ENCODE measurements at regions not wholly inside any gene's neighbourhood (a gene's known extent, or its start where the extent isn't known, plus 50 kb on each side); places are given as distances from the start of the nearest gene placed in this dataset.
"Not testable (repeated sequence)": the region's sequence is repeated elsewhere in the genome, so short reads cannot be mapped to it uniquely, and the experiment has no call there.

DNA sequence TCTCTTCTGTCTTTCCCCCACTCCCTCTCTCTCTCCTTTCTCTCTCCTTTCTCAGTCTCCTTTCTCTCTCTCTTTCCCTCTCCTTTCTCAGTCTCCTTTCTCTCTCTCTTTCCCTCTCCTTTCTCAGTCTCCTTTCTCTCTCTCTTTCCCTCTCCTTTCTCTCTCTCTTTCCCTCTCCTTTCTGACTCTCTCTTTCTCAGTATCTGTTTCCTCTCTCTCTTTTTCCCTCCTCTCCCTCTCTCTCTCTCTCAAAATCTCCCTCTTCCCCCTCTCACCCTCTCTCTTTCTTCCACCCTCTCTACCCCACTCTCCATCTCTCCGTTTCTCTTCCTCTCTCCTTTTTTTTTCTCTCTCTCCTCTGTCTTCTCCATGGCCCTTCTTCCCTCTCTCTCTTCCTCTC is 258.8 kb downstream of the ASMT start:
- Mint-ChIP-seq H3K27me3 (ENCODE audit: low read depth) (no peaks in the 10 kb centered on the region), H3K4me3 (no peak overlapping the region), H3K9me3 (no peaks in the 10 kb centered on the region), H3K4me1 (peaks cover 5% of the 10 kb centered on the region), H3K36me3 (ENCODE audit: low read depth) (no peaks in the 10 kb centered on the region), H3K27ac (ENCODE audit: unreplicated experiment) (no peak overlapping the region)
- TF ChIP-seq, protein P1, sequence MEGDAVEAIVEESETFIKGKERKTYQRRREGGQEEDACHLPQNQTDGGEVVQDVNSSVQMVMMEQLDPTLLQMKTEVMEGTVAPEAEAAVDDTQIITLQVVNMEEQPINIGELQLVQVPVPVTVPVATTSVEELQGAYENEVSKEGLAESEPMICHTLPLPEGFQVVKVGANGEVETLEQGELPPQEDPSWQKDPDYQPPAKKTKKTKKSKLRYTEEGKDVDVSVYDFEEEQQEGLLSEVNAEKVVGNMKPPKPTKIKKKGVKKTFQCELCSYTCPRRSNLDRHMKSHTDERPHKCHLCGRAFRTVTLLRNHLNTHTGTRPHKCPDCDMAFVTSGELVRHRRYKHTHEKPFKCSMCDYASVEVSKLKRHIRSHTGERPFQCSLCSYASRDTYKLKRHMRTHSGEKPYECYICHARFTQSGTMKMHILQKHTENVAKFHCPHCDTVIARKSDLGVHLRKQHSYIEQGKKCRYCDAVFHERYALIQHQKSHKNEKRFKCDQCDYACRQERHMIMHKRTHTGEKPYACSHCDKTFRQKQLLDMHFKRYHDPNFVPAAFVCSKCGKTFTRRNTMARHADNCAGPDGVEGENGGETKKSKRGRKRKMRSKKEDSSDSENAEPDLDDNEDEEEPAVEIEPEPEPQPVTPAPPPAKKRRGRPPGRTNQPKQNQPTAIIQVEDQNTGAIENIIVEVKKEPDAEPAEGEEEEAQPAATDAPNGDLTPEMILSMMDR (conservative IDR thresholded peaks at IDR 0.05), result no peak
- DNase-seq (ENCODE audit: low read depth, low spot score), result no peak

DNA sequence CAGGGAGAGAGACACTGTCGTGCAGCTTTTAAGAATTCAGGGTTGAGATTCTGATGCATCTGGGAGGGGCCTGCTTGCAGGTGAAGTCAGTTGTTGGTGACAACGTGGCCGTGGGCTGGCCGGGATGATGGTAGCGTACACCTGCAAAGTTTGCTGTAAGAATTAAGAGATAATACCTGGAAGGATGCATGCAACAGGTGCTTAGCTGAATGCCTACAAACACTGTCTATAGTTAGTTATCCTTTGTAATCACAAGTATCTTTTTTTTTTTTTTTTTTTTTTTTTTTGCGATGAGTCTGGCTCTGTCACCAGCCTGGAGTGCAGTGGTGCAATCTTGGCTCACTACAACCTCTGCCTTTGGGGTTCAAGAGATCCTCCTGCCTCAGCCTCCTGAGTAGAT is 259.6 kb downstream of the ASMT start:
- peaks cover 5% of the 10 kb centered on the region for H3K4me1 Mint-ChIP-seq
- no peak overlapping the region for H3K4me3 Mint-ChIP-seq
- TF ChIP-seq, protein P1 (conservative IDR thresholded peaks at IDR 0.05), result no peak
- no peak for DNase-seq (ENCODE audit: low read depth, low spot score)
- no peak overlapping the region for H3K27ac Mint-ChIP-seq (ENCODE audit: unreplicated experiment)
- peaks cover 2% of the 10 kb centered on the region for H3K9me3 Mint-ChIP-seq
- no peaks in the 10 kb centered on the region for H3K27me3 Mint-ChIP-seq (ENCODE audit: low read depth)
- peaks cover under 1% of the 10 kb centered on the region for H3K36me3 Mint-ChIP-seq (ENCODE audit: low read depth)

DNA sequence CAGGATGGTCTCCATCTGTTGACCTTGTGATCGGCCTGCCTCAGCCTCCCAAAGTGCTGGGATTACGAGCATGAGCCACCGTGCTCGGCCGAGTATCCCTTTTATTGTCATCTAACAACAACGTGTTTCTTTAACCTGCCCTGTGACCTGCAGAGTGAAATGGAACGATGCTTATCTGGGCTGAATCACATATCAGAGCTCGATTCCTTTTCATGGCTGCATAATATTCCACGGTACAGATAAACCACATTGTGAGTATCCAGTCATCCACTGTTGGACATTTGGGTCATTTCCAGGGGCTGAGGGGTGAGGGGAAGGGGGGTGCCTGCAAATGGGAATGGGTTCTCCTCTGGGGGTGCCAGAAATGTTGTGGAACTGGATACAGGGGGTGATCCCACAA is 260.0 kb downstream of the ASMT start:
- TF ChIP-seq, protein P1 (conservative IDR thresholded peaks at IDR 0.05), result no peak
- peaks cover 5% of the 10 kb centered on the region for H3K4me1 Mint-ChIP-seq
- H3K27ac Mint-ChIP-seq (ENCODE audit: unreplicated experiment), result no peak overlapping the region
- DNase-seq (ENCODE audit: low read depth, low spot score), result no peak
- peaks cover 3% of the 10 kb centered on the region for H3K36me3 Mint-ChIP-seq (ENCODE audit: low read depth)
- H3K4me3 Mint-ChIP-seq, result no peak overlapping the region
- H3K9me3 Mint-ChIP-seq, result peaks cover 2% of the 10 kb centered on the region
- no peaks in the 10 kb centered on the region for H3K27me3 Mint-ChIP-seq (ENCODE audit: low read depth)

DNA sequence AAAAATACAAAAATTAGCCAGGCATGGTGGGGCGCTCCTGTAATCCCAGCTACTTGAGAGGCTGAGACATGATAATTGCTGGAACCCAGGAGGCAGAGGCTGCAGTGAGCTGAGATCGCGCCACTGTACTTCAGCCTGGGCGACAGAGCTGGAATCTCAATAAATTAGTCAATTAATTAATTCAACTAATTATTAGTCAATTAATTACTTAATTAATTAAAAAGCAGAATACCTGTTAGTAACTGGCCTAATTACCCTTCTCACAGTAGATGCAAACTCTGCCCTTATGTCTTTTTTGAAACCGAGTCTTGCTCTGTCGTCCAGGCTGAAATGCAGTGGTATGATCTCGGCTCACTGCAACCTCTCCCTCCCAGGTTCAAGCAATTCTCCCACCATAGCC is 261.2 kb downstream of the ASMT start:
- H3K27me3 Mint-ChIP-seq (ENCODE audit: low read depth), result no peaks in the 10 kb centered on the region

DNA sequence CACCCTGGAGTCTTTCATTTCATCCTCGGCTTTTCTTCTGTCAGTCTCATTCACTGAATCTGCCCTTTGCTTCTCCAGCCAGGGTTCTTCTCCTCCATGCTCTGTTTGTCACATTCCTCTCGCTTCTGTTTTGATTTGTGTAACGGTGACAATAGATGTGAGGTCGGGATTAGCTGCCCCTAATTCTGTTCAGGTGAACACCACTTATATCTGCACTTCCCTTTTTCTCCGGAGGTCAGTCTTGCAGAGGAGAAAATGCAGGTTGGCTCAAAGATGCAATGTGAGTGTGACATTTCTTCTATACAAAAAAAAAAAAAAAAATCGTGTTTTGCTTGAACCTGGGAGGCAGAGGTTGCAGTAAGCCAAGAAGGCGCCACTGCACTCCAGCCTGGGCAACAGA is 262.9 kb downstream of the ASMT start:
- Mint-ChIP-seq H3K36me3 (ENCODE audit: low read depth) (peaks cover 3% of the 10 kb centered on the region), H3K27me3 (ENCODE audit: low read depth) (no peaks in the 10 kb centered on the region), H3K9me3 (peaks cover 2% of the 10 kb centered on the region), H3K4me1 (peaks cover 5% of the 10 kb centered on the region), H3K27ac (ENCODE audit: unreplicated experiment) (peak overlapping the region; percentile 63), H3K4me3 (no peak overlapping the region)
- no peak for DNase-seq (ENCODE audit: low read depth, low spot score)
- TF ChIP-seq, protein P1 (conservative IDR thresholded peaks at IDR 0.05), result no peak

More for the DNA sequence above, 261.2 kb downstream of the ASMT start:
- Mint-ChIP-seq H3K27ac (ENCODE audit: unreplicated experiment) (no peak overlapping the region), H3K36me3 (ENCODE audit: low read depth) (peaks cover 3% of the 10 kb centered on the region), H3K4me3 (no peak overlapping the region), H3K4me1 (peaks cover 5% of the 10 kb centered on the region), H3K9me3 (peaks cover 2% of the 10 kb centered on the region)
- TF ChIP-seq, protein P1 (conservative IDR thresholded peaks at IDR 0.05), result no peak
- no peak for DNase-seq (ENCODE audit: low read depth, low spot score)

DNA sequence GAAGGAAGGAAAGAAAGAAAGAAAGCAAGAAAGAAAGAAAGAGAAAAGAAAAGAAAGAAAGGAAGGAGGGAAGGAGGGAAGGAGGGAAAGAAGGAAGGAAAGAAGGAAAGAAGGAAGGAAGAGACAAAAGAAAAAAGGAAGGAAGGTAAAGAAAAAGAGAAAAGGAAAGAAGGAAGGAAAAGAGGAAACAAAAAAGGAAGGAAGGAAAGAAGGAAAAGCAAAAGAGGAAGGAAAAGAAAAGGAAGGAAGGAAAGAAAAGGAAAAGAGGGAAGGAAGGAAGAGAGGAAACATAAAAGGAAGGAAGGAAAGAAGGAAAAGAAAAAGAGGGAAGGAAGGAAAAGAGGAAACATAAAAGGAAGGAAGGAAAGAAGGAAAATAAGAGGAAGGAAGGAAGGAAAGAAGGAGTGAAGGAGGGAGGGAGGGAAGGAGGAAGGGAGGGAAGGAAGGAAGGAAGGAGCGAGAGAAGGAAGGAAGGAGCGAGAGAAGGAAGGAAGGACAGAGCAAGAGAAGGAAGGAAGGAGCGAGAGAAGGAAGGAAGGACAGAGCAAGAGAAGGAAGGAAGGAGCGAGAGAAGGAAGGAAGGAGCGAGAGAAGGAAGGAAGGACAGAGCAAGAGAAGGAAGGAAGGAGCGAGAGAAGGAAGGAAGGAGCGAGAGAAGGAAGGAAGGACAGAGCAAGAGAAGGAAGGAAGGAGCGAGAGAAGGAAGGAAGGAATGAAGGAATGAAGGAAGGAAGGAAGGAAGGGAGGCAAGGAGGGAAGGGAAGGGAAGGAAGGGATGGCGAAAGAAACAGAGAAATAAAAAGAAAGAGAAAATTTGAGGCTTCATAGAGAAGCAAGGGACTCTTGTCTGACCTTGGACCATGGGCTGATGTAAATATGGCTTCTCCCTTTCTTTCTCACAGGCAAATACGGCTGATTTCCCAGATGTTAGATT is 266.3 kb downstream of the ASMT start:
- H3K27ac Mint-ChIP-seq (ENCODE audit: unreplicated experiment); H3K27me3 Mint-ChIP-seq (ENCODE audit: low read depth); H3K4me3 Mint-ChIP-seq; H3K9me3 Mint-ChIP-seq; H3K4me1 Mint-ChIP-seq; DNase-seq (ENCODE audit: low read depth, low spot score); H3K36me3 Mint-ChIP-seq (ENCODE audit: low read depth): not testable (repeated sequence)
